SU-DHL-6 (cell line): ENCODE measurements at regions not wholly inside any gene's neighbourhood (a gene's known extent, or its start where the extent isn't known, plus 50 kb on each side); places are given as distances from the start of the nearest gene placed in this dataset.

Experiments
- H2AFZ ChIP-seq: fragments of 200-600 bp; sonication (generic); 2 replicates; pipeline ENCODE4 v1.6.1; 2014; ENCODE audit warnings: low read depth, mild to moderate bottlenecking, moderate library complexity, mixed read lengths, antibody characterized with exemption, low read length; ENCODE audit not compliant: severe bottlenecking
- H3F3A ChIP-seq: fragments of 200-600 bp; shearing (Covaris generic); 2 replicates; pipeline ENCODE4 v1.6.0; 2016; ENCODE audit warnings: antibody characterized with exemption, mild to moderate bottlenecking; ENCODE audit not compliant: insufficient read depth
- H3K27ac ChIP-seq: fragments of 200-600 bp; sonication (generic); 2 replicates; pipeline ENCODE4 v1.5.1; 2016; ENCODE audit warnings: low read depth, mild to moderate bottlenecking, low read length, moderate library complexity, mixed read lengths
- H3K27me3 ChIP-seq: fragments of 200-600 bp; sonication (generic), shearing (Covaris generic); 2 replicates; pipeline ENCODE4 v1.6.0; 2014; ENCODE audit warnings: mild to moderate bottlenecking, low read length
- H3K36me3 ChIP-seq: fragments of 200-600 bp; sonication (generic); 2 replicates; pipeline ENCODE4 v1.6.1; 2014; ENCODE audit warnings: mild to moderate bottlenecking, low read length, mixed read lengths
- H3K4me2 ChIP-seq: fragments of 300-600, 200-600 bp; shearing (Covaris generic), sonication (generic); 2 replicates; pipeline ENCODE4 v1.6.0; 2014; ENCODE audit warnings: low read length, low read depth, mild to moderate bottlenecking; ENCODE audit not compliant: poor library complexity, severe bottlenecking
- H3K4me3 ChIP-seq: fragments of 200-600 bp; sonication (generic); 2 replicates; pipeline ENCODE4 v1.5.1; 2014; ENCODE audit warnings: antibody characterized with exemption, low read length, mild to moderate bottlenecking, mixed read lengths; ENCODE audit not compliant: insufficient read depth, poor library complexity, severe bottlenecking
- H3K79me2 ChIP-seq: fragments of 200-600 bp; sonication (generic); 2 replicates; pipeline ENCODE4 v1.6.1; 2014; ENCODE audit warnings: mild to moderate bottlenecking, low read length, moderate library complexity; ENCODE audit not compliant: insufficient read depth
- H3K9ac ChIP-seq: fragments of 200-600 bp; sonication (generic); 2 replicates; pipeline ENCODE4 v1.7.0; 2014; ENCODE audit warnings: mild to moderate bottlenecking, low read length
- H3K9me2 ChIP-seq: fragments of 200-600 bp; sonication (generic); replicated peaks from 2 replicates; pipeline ENCODE4 v1.6.1; 2014; ENCODE audit warnings: low read length; ENCODE audit not compliant: insufficient read depth
- H3K9me3 ChIP-seq: fragments of 200-600 bp; sonication (generic); 2 replicates; pipeline ENCODE4 v1.6.1; 2014; ENCODE audit warnings: low read length, mixed read lengths; ENCODE audit not compliant: insufficient read depth
- H4K20me1 ChIP-seq: fragments of 200-600 bp; sonication (generic); 2 replicates; pipeline ENCODE4 v1.6.1; 2014; ENCODE audit warnings: low read depth, mild to moderate bottlenecking, antibody characterized with exemption, low read length, moderate library complexity, mixed read lengths
- EZH2phosphoT487 ChIP-seq: fragments of 200-600 bp; sonication (generic), shearing (Covaris generic); conservative IDR thresholded peaks from 2 replicates; pipeline ENCODE4 v1.6.1; 2018; ENCODE audit warnings: mild to moderate bottlenecking, antibody characterized with exemption, low read length, moderate library complexity, mixed read lengths
- TF ChIP-seq, protein P1 (sequence below): fragments of 200-600 bp; sonication (generic); IDR thresholded peaks from one replicate; pipeline ENCODE4 v1.5.1; 2017; ENCODE audit warnings: antibody characterized with exemption, mild to moderate bottlenecking, low read length, moderate library complexity; ENCODE audit not compliant: insufficient read depth, poor library complexity, severe bottlenecking

DNA sequence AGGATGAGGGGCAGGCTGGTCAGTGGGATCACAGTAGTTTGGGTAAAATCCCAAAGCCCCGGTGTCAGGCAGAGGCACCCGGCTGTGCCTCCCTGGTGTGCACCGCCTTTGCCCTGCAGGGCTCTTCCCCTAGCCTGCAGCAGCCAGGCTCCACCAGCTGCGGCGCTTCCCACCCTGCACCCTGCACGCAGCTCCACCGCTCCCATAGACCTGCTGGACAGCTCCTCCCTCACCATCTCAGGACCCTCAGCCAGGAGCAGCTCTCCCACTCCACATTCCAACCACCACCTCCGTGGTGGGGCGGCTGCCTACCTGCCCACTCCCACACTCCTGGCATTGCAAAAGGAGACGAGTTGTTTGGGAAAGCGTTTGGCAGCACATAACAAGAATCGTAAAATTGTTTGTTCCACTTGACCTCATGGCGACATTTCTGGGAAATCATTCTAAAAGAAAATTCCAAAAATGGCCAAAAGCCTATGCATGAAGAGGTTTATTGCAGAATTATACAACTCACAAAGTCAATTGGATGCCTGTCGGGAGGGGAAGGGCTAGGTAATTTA, 287.4 kb upstream of the HDAC4 start:
- H3K9ac ChIP-seq: no peak overlapping the region
- no peak overlapping the region for H3K4me3 ChIP-seq
- H4K20me1 ChIP-seq: no peaks in the 10 kb centered on the region
- TF ChIP-seq EZH2phosphoT487: no peak
- no peak overlapping the region for H3K27ac ChIP-seq
- no peaks in the 10 kb centered on the region for H3F3A ChIP-seq
- no peaks in the 10 kb centered on the region for H3K9me3 ChIP-seq
- H3K9me2 ChIP-seq: no peaks in the 10 kb centered on the region
- H3K79me2 ChIP-seq: no peaks in the 10 kb centered on the region
- H3K27me3 ChIP-seq: no peaks in the 10 kb centered on the region
- H3K36me3 ChIP-seq: no peaks in the 10 kb centered on the region
- no peak overlapping the region for H2AFZ ChIP-seq
- no peak overlapping the region for H3K4me2 ChIP-seq

DNA sequence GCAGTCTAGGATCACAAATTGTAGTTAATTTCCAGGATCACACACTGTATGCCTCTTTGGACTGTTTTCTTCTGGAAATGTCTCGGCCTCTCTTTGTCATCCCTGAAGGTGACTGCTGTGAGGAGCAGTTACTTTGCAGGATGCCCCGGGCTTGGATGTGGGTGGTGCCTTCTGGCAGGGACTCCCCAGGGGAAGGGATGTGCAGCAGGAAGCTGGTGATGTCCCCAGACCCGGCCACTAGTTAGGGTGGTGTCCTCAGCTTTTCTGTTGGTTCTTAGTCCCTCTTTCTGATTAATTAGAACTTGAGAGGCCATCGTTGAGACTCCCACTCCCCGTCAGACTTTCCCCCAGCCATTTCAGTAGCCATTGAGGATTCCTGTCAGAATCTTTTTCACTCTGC, 286.6 kb upstream of the HDAC4 start:
- H3K9me3 ChIP-seq: no peaks in the 10 kb centered on the region
- no peaks in the 10 kb centered on the region for H3K79me2 ChIP-seq
- no peak overlapping the region for H3K9ac ChIP-seq
- no peak overlapping the region for H2AFZ ChIP-seq
- no peak for TF ChIP-seq EZH2phosphoT487
- TF ChIP-seq, protein P1, sequence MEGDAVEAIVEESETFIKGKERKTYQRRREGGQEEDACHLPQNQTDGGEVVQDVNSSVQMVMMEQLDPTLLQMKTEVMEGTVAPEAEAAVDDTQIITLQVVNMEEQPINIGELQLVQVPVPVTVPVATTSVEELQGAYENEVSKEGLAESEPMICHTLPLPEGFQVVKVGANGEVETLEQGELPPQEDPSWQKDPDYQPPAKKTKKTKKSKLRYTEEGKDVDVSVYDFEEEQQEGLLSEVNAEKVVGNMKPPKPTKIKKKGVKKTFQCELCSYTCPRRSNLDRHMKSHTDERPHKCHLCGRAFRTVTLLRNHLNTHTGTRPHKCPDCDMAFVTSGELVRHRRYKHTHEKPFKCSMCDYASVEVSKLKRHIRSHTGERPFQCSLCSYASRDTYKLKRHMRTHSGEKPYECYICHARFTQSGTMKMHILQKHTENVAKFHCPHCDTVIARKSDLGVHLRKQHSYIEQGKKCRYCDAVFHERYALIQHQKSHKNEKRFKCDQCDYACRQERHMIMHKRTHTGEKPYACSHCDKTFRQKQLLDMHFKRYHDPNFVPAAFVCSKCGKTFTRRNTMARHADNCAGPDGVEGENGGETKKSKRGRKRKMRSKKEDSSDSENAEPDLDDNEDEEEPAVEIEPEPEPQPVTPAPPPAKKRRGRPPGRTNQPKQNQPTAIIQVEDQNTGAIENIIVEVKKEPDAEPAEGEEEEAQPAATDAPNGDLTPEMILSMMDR: no peak
- no peak overlapping the region for H3K4me3 ChIP-seq
- H4K20me1 ChIP-seq: no peaks in the 10 kb centered on the region
- H3K27me3 ChIP-seq: no peaks in the 10 kb centered on the region
- H3K27ac ChIP-seq: no peak overlapping the region
- no peaks in the 10 kb centered on the region for H3K36me3 ChIP-seq
- H3K9me2 ChIP-seq: no peaks in the 10 kb centered on the region
- no peaks in the 10 kb centered on the region for H3F3A ChIP-seq
- no peak overlapping the region for H3K4me2 ChIP-seq

DNA sequence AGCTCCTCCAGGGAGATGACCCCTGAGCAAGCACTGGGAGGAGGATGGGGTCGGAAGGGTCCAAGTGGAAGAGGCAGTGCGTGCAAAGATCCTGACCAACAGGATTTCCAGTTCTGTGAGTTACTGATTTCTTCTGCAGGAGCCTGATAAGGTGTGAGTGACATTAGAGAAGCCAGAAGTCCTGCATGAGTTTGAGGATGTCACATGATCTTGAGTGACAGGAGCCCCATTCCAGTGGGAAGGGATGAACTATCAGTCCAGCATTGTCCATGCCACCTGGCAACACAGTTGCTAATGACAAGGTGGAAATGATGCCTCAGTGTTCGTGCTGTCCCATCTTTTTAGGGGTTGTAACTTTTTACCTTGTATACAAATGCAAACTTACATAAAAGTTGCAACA, 285.1 kb upstream of the HDAC4 start:
- no peaks in the 10 kb centered on the region for H3K79me2 ChIP-seq
- no peaks in the 10 kb centered on the region for H4K20me1 ChIP-seq
- H3K9ac ChIP-seq: no peak overlapping the region
- no peaks in the 10 kb centered on the region for H3F3A ChIP-seq
- no peaks in the 10 kb centered on the region for H3K36me3 ChIP-seq
- H3K9me2 ChIP-seq: no peaks in the 10 kb centered on the region
- no peak overlapping the region for H2AFZ ChIP-seq
- H3K27me3 ChIP-seq: no peaks in the 10 kb centered on the region
- no peaks in the 10 kb centered on the region for H3K9me3 ChIP-seq
- H3K4me3 ChIP-seq: no peak overlapping the region
- no peak overlapping the region for H3K4me2 ChIP-seq
- TF ChIP-seq, protein P1: no peak
- no peak for TF ChIP-seq EZH2phosphoT487
- H3K27ac ChIP-seq: no peak overlapping the region

DNA sequence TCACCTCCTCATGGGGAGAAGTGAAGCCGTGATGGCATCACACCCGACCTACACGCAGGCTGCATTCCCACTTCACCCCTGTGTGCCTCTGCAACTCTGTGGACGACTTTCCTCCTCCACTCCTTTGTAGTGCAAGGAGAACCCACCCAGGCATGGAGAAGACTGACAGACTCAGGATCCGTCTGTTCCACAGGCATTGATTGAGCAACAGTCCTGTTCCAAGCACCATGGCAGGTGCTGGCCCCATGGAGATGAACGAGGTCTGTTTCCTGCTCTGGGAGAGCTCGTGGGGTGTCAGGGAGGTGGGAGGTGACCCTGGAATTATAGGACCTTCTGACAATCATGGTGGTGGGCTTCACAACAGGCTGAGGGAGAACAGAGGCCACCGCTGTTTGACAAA, 284.7 kb upstream of the HDAC4 start:
- Histone ChIP-seq H3K27ac (no peak overlapping the region), H3K4me2 (no peak overlapping the region), H2AFZ (no peak overlapping the region), H3K4me3 (no peak overlapping the region), H3K79me2 (no peaks in the 10 kb centered on the region), H3K36me3 (no peaks in the 10 kb centered on the region), H3F3A (no peaks in the 10 kb centered on the region), H3K9ac (no peak overlapping the region), H3K27me3 (no peaks in the 10 kb centered on the region), H4K20me1 (no peaks in the 10 kb centered on the region), H3K9me2 (no peaks in the 10 kb centered on the region), H3K9me3 (no peaks in the 10 kb centered on the region)
- TF ChIP-seq EZH2phosphoT487: no peak
- TF ChIP-seq, protein P1: no peak
